Progenitor cell of endocrine pancreas (in vitro differentiated cells): ENCODE measurements at regions not wholly inside any gene's neighbourhood (a gene's known extent, or its start where the extent isn't known, plus 50 kb on each side); places are given as distances from the start of the nearest gene placed in this dataset.
A peak's percentile ranks its signal among the peaks of the same experiment; 100 is the strongest.

Source experiments
- DNase-seq: peaks from one replicate; pipeline ENCODE4 v3.0.0; 2021; ENCODE audit warnings: low spot score; ENCODE audit not compliant: unreplicated experiment
- H3K27ac Mint-ChIP-seq: 2 replicates; pipeline ENCODE4 v1.8.0; 2021; ENCODE audit warnings: mild to moderate bottlenecking, moderate library complexity, mixed read lengths
- H3K27me3 Mint-ChIP-seq: 2 replicates; pipeline ENCODE4 v1.8.0; 2021; ENCODE audit warnings: mixed read lengths
- H3K36me3 Mint-ChIP-seq: 2 replicates; pipeline ENCODE4 v1.8.0; 2022; ENCODE audit warnings: mixed read lengths; ENCODE audit not compliant: insufficient read depth
- H3K4me1 Mint-ChIP-seq: 2 replicates; pipeline ENCODE4 v1.8.0; 2021; ENCODE audit warnings: low read depth, mixed read lengths
- H3K4me3 Mint-ChIP-seq: 2 replicates; pipeline ENCODE4 v1.8.0; 2021; ENCODE audit warnings: low read depth, mild to moderate bottlenecking, moderate library complexity, mixed read lengths
- H3K9me3 Mint-ChIP-seq: 2 replicates; pipeline ENCODE4 v1.8.0; 2021; ENCODE audit warnings: low read depth, mixed read lengths
- TF ChIP-seq, protein P1 (sequence below): fragments of 200-600 bp; sonication (generic); IDR thresholded peaks from one replicate; pipeline ENCODE4 v1.5.0; 2021; ENCODE audit warnings: antibody characterized with exemption, mild to moderate bottlenecking; ENCODE audit not compliant: unreplicated experiment

GRCh38 chr5:12284604-12285003 is 380.4 kb upstream of the CTNND2 start:
- Mint-ChIP-seq H3K27me3 (no peaks in the 10 kb centered on the region), H3K9me3 (peaks cover 22% of the 10 kb centered on the region), H3K4me1 (no peaks in the 10 kb centered on the region), H3K4me3 (no peak overlapping the region), H3K27ac (no peak overlapping the region), H3K36me3 (no peaks in the 10 kb centered on the region)
- DNase-seq, result no peak
- TF ChIP-seq, protein P1, sequence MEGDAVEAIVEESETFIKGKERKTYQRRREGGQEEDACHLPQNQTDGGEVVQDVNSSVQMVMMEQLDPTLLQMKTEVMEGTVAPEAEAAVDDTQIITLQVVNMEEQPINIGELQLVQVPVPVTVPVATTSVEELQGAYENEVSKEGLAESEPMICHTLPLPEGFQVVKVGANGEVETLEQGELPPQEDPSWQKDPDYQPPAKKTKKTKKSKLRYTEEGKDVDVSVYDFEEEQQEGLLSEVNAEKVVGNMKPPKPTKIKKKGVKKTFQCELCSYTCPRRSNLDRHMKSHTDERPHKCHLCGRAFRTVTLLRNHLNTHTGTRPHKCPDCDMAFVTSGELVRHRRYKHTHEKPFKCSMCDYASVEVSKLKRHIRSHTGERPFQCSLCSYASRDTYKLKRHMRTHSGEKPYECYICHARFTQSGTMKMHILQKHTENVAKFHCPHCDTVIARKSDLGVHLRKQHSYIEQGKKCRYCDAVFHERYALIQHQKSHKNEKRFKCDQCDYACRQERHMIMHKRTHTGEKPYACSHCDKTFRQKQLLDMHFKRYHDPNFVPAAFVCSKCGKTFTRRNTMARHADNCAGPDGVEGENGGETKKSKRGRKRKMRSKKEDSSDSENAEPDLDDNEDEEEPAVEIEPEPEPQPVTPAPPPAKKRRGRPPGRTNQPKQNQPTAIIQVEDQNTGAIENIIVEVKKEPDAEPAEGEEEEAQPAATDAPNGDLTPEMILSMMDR, result no peak

- Mint-ChIP-seq H3K4me3 (no peak overlapping the region), H3K27me3 (no peaks in the 10 kb centered on the region), H3K27ac (peak overlapping the region; percentile 24), H3K9me3 (peaks cover 10% of the 10 kb centered on the region), H3K4me1 (peaks cover 4% of the 10 kb centered on the region), H3K36me3 (no peaks in the 10 kb centered on the region)
- TF ChIP-seq, protein P1, result no peak
- no peak for DNase-seq
Observed at GRCh38 chr5:12277504-12278192, 373.4 kb upstream of the CTNND2 start.

- Mint-ChIP-seq H3K9me3 (peaks cover 10% of the 10 kb centered on the region), H3K27me3 (no peaks in the 10 kb centered on the region), H3K27ac (no peak overlapping the region), H3K4me3 (no peak overlapping the region), H3K4me1 (peaks cover 25% of the 10 kb centered on the region), H3K36me3 (no peaks in the 10 kb centered on the region)
- TF ChIP-seq, protein P1, result no peak
- DNase-seq, result no peak
Observed at GRCh38 chr5:12274236-12274635, 370.0 kb upstream of the CTNND2 start.

GRCh38 chr5:12272389-12272788 is 368.1 kb upstream of the CTNND2 start:
- no peak overlapping the region for H3K4me3 Mint-ChIP-seq
- H3K27ac Mint-ChIP-seq, result no peak overlapping the region
- TF ChIP-seq, protein P1, result peak; percentile 21
- H3K27me3 Mint-ChIP-seq, result no peaks in the 10 kb centered on the region
- peaks cover 10% of the 10 kb centered on the region for H3K9me3 Mint-ChIP-seq
- H3K4me1 Mint-ChIP-seq, result peaks cover 24% of the 10 kb centered on the region
- no peak for DNase-seq
- no peaks in the 10 kb centered on the region for H3K36me3 Mint-ChIP-seq

DNA sequence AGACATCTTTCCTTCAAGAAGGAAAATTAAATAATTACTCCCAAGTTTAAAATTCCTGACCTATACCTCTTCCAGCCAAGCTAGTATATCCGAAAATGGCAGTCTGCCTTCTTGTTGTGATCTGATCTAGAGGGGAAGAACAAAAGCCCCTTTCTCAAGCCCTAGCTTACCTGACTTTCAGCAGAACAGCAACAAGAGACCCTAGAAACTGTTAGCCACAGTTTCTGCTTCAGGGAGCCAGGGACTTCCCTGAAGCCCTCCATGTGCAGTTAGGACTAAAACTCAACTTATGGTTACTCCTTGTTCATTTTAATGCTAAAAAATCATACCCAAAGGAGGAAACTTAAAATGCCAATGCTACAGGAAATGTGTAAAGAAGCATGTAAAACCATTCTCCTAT is 366.7 kb upstream of the CTNND2 start:
- H3K27ac Mint-ChIP-seq, result peak overlapping the region; percentile 88

More for the DNA sequence above, 366.7 kb upstream of the CTNND2 start:
- H3K9me3 Mint-ChIP-seq, result peaks cover 4% of the 10 kb centered on the region
- peaks cover 24% of the 10 kb centered on the region for H3K4me1 Mint-ChIP-seq
- H3K4me3 Mint-ChIP-seq, result no peak overlapping the region
- no peaks in the 10 kb centered on the region for H3K27me3 Mint-ChIP-seq
- H3K36me3 Mint-ChIP-seq, result no peaks in the 10 kb centered on the region
- no peak for DNase-seq
- TF ChIP-seq, protein P1, result no peak
